SK-MEL-5 (cell line): ENCODE measurements at regions not wholly inside any gene's neighbourhood (a gene's known extent, or its start where the extent isn't known, plus 50 kb on each side); places are given as distances from the start of the nearest gene placed in this dataset.
"Not testable (repeated sequence)": the region's sequence is repeated elsewhere in the genome, so short reads cannot be mapped to it uniquely, and the experiment has no call there.

Experiments used
- DNase-seq: peaks from one replicate; pipeline ENCODE4 v3.0.0-alpha.2; 2016; ENCODE audit warnings: low read depth, low spot score
- in situ Hi-C: cut with HindIII; loops from 2 replicates; pipeline ENCODE4 v1.10.0; 2016; ENCODE audit warnings: low sequenced_read_pairs, high pct_unique_total_duplicates, low pct_unique_long_range_greater_than_20kb

DNA sequence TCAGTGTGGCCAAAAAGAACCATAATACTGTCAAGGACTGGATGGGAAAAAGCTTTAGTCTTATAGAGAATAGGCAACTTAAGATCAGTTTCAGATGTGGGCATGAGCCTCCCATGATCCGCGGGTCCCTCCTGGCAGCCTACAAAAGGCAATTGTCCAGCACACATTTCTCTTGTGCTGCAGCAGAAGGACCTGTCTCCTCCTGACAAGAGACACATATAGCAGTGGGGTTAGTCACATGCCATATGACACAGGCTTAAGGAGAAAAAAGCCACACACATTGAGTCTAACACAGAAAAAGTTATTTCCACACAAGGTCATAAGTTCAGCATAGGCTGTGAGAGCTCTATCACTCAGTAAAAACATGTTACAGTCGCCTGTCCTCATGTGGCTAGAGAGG is 1378.7 kb upstream of the PRR20A start:
- in situ Hi-C loops = no loop called here
- peak; percentile 95 for DNase-seq

DNA sequence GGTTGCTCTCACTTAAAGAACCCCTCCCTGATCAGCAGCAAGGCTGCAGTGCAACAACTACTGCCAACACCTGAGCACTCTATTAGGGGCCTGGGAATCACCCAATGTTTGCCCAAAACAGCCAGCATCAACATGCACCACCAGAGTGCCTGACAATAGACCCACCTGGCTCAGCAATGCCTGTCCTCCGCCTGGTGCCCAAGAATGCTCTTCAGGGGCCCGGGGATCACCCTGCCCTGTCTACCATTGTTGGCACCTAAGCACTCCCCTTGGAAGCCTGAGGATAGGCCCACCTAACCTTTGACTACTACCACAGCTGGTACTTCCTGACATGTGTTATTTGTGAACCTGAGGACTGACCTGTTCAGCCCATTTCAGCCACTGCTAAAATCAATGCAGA is 1363.1 kb upstream of the PRR20A start:
- in situ Hi-C loops = no loop called here
- DNase-seq = no peak

DNA sequence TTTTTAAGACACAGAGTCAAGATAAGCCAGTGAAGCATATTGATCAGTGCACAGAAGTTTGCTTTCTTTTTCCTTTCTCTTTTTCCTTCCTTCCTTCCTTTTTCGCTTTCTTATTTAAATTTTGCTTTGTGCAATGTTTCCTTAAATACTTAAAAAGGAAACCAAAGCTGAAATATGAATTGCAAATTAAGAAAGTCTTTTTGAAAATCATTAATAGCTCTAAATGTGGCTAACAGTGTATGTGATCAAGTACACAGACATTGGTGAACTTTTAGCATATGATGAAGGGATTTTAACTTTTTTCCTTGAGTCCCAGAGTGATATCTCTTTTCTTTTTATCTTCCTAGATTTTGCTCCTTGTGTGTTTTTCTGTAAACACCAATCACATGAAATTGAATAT is 1356.9 kb upstream of the PRR20A start:
- DNase-seq = no peak
- in situ Hi-C loops = no loop called here

DNA sequence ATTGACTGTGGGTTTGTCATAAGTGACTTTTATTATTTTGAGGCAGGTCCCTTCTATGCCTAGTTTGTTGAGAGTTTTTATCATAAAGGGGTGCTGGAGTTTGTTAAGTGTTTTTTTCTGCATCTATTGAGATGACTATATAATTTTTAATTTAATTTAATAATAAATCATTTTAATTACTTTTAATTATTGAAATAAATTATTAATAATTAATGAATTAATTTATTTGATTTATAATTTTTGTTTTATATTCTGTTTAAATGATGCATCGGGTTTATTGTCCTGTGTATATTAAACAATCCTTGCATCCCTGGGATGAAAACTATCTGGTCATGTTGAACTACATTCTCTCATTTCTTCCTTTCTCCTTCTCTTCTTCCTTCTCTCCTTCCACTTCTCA is 1352.2 kb upstream of the PRR20A start:
- DNase-seq = no peak
- in situ Hi-C loops = no loop called here

DNA sequence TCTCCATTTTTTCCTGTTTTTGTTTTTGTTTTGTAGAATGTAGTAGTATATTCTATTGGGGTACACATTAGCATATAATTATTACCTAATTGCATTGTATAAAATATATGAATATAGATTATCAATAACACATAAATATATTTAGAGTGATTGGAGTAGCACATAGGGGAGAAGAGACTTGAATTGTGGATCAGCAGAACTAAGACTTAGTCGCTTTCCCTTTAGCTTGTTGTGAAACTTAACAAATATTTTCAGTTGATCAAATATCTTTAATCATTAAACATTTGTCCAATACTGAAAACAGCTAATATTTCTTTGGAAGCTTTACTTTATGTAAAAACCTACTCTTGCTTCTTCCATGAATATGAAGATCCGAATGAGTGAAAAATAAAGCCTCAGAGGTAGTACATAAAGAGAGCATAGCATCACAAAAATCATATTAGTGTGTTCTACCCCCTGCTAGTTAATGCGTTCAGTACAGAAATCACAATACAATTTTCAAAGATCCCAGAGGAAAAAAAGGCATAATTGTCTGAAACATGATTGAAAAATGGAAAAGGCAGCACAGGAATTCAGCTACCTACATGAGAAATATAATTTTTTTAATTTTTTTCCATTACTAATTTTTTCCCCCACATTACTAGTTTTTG is 1348.0 kb upstream of the PRR20A start:
- no peak for DNase-seq
- in situ Hi-C loops = no loop called here

DNA sequence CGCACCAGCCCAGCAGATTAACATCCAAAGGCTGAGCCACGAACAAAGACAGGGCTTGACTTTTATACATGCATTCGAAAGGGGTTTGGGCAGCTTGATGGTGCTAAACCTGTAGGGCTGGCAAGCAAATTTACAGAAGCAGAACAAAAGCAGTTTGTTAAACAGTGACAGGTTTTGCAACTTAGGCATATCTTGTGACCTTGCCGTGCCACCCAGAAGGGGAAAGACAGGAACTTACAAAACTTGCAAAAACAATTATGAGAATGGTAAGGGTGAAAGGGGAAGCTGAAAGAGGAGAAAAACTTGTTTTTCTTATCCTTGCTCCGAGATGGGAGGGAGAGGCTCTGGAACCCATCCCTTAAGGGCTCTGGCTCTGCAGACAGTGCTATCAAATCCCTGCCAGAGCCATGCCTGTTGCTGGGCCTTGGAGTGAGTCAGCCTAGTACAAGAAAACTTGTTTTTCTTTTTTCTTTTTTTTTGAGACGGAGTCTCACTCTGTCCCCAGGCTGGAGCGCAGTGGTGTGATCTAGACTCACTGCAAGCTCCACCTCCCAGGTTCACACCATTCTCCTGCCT is 1325.2 kb upstream of the PRR20A start:
- in situ Hi-C loops = no loop called here

DNA sequence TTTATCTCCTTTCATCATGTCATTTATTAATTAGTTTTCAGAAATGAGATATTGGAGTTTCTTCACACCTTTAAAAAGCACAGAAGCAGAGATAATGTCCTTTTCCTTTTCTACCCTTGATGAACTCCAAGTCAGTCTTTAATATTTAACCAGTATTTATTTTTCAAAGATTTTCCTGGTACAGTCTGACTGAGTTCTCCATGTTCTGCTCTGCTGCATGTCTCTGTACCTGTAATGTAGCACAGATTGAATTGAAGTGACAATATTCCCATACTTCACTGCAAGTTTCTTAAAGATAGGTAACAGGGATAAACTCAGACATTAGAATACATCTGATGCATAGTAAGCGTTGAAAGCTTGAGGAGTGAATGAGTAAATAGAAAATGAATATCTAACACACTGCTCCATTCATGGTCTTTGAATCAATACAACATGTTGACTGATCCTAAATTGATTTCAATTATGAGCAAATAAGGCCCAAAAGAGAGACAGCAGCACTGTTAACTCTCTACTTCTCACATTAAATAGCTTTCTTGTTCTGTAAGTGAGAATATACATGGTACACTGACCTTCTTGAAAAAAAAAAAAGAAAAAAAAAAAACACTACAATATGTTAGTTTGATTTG is 1323.6 kb upstream of the PRR20A start:
- in situ Hi-C loops = no loop called here
- no peak for DNase-seq

More for the DNA sequence above, 1325.2 kb upstream of the PRR20A start:
- no peak for DNase-seq

DNA sequence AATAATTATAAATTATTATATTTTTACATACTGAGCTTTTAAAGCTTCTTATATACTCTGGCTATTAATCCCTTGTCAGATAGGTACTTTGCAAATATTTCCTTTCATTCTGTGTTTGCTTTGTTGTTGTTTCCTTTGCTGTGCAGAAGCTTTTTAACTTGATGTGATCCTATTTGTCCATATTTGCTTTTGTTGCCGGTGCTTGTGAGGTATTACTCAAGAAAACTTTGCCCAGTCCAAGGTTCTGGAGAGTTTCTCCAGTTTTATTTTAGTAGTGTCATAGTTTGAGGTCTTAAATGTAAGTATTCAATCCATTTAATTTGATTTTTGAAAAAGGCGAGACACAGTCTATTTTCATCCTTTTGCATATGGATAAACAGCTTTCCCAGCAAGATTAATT is 1319.9 kb upstream of the PRR20A start:
- in situ Hi-C loops = no loop called here
- DNase-seq = no peak

DNA sequence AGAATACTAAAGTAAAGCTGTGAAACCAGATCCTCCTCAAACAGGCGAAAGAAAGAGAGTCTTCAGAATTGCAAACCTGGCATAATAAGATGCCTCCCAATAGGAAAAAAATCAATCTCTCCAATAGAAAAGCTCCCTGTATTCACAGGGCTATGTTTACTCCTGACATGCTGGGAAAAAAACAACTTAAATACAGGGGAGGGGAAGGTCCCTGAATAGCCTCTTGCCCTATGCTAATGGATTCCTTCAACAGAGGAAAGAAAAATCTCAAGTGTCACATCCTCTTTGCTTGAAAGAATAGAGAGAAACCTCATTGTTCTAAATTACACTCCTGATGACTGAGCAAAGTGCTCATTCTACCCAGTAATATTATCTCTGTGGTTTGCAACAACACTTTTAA is 1271.1 kb upstream of the PRR20A start:
- in situ Hi-C loops = no loop called here
- DNase-seq = no peak

DNA sequence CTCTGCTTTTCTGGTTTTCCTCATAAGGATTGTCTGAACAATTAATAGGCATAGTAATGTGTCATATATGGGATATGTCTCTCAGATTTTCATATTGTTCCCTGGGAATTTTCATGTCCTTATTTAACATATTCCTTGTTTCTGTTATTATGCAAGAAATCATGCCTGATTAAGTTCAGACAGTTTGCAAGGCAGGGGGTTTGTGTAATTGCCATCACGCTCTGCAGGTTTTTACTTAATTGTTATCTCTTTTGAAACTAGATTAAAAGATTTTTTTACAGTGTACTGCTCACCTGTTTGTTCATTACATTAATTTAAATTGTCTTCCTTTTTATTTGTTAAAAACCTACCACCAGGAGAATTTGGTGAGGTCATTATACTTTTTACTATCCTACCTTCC is 1253.2 kb upstream of the PRR20A start:
- no peak for DNase-seq
- in situ Hi-C loops = no loop called here

DNA sequence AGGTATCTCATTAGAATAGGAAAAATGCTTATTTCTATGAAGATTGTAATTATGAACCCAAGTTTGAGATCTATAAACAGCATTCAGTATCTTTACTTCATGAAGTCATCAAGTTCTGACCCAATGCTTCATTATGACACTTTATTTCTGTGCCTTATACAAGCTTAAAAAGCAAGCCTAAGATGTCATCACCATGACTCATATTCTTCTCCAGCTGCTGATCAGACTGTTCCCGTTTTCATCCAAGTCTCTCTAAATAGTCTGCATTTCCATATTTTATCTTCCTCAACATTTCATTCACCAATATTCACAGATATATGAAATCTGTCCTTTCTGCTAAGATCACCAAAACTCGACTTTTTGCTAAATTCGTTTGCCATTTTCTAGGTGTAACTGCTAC is 1247.2 kb upstream of the PRR20A start:
- in situ Hi-C loops = no loop called here
- DNase-seq = no peak

DNA sequence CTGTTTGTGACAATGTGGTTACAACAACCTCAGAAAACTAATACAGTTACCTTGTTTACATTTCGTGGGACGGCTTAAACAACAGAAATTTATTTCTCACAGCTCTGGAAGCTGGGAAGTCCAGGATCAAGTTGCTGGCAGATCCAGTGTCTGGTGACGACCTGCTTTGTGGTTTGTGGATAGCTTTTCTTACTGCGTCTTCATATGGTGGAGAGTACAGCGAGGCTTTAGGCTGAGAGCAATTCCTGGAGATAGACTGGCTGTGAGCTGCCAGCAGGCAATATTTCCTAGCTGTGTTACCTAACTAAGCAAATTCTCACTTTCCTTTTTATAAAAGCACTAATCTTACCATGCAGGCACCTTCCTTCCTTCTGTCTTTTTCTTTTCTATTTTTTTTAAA is 1203.5 kb upstream of the PRR20A start:
- DNase-seq = no peak
- in situ Hi-C loops = no loop called here

DNA sequence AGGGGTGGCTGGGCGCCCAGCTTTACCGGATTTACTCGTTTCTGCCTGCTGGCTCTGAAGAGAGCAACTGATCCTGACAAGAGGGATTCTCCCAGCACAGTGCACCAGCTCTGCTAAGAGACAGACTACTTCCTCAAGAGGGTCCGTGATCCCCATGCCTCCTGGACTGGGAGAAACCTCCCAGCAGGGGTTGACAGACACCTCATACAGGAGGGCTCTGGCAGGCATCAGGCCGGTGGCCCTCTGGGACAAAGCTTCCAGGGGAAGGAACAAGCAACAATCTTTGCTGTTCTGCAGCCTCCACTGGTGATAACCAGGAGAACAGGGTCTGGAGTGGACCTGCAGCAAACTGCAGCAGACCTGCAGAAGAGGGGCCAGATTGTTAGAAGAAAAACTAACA is 1192.5 kb upstream of the PRR20A start:
- DNase-seq = no peak
- in situ Hi-C loops = no loop called here

DNA sequence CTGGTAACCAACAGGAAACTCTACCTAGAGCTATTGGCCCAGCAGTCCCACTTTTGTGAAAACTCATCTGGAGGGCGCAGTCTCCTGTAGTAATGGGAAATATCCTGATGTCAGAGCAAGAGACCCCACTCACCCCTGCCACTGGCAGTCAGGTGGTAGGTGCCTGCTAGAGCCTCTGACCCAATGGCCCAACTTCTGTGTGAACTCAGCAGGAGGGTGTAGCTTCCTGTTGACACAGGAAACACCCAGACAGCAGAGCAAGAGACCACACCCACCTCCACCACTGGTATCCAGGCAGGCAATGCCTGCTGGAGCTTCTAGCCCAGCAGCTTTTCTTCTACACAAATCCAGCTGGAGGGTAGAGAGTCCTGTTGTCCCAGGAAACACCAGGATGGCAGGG is 1176.8 kb upstream of the PRR20A start:
- no peak for DNase-seq

DNA sequence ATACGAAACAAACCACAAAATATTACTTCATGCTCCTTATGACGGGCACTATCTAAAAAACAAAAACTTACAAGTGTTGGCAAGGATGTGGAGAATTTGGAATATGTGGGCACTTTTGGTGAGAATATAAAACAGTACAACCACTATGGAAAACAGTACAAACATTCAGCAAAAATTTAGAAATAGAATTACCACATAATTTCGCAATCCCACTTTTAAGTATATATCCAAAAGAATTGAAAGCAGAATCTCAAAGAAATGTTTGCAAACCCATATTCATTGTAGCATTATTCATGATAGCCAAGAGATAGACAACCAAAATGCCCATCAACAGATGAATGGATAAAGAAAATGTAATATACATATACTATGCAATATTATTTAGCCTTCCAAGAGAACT is 1173.7 kb upstream of the PRR20A start:
- DNase-seq = no peak
- in situ Hi-C loops = no loop called here

More for the DNA sequence above, 1176.8 kb upstream of the PRR20A start:
- in situ Hi-C loops = no loop called here

DNA sequence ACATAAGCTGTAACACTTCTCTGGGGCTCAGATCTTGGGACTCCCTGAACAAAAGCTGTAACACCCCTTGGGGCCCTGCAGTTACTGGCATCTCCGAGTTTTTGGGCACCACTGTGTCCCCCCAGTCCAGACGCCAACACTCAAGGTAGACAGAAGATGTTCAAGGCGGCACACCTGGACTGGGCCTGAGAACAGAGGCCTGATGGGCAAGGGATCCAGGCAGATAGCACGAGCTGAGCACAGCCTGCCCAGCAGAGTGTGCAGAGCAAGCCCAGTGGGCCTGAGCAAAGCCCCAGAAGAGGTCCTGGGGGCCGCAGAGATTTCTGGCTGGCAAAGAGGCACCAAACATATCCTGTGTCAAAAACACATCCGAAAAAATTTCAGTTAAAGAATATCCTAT is 1163.3 kb upstream of the PRR20A start:
- no peak for DNase-seq
- in situ Hi-C loops = no loop called here

DNA sequence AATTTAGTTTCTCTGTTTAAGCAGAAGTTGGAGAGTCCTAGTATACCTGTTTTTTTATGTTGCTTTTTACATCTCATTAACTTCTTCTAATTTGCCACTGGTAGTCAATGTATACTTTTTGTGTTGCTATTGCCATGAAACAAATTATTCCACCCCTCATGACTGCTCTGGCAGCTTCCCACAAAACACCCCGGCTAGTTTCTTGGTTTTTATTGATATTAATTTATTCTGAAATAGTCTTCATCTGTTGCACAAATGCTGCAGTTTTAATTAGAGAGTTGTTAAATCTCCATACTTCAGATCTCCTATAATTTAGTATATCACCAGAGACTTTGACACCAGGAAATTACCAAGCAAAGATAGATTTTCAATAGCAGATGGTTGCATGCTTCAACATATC is 1159.3 kb upstream of the PRR20A start:
- in situ Hi-C loops = no loop called here

DNA sequence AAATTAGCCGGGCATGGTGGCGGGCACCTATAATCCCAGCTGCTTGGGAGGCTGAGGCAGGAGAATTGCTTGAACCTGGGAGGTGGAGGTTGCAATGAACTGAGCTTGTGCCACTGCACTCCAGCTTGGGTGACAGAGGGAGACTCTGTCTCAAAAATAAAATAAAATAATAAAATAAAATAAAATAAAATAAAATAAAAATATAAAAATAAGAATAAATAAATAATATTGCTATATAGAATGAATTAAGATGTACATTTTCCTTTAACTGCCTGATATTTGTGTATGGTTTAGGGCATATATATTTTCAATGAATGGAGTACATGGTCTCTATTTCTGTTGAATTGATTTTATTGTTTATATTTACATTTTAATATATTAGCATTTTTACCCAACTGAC is 1156.7 kb upstream of the PRR20A start:
- DNase-seq, in situ Hi-C loops: not testable (repeated sequence)

More for the DNA sequence above, 1159.3 kb upstream of the PRR20A start:
- DNase-seq = no peak

DNA sequence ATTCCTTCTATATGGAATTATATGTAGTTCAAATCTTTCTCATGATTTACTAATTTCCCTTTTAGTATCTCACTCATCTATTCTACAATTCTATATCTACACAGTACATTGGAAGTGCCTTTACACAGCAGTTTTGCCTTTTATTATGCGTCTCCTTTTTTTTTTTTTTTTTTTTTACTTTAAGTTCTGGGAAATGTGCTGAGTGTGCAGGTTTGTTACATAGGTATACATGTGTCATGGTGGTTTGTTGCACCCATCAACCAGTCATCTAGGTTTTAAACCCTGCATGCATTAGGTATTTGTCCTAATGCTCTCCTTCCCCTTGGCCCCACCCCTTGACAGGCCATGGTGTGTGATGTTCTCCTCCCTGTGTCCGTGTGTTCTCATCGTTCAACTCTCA is 1150.1 kb upstream of the PRR20A start:
- DNase-seq = no peak
- in situ Hi-C loops = no loop called here
